Midbrain (tissue), 1 donor: ENCODE measurements at regions not wholly inside any gene's neighbourhood (a gene's known extent, or its start where the extent isn't known, plus 50 kb on each side); places are given as distances from the start of the nearest gene placed in this dataset.
"Not testable (repeated sequence)": the region's sequence is repeated elsewhere in the genome, so short reads cannot be mapped to it uniquely, and the experiment has no call there.

Source experiments
- DNase-seq: peaks from one replicate; lab custom pipeline; 2025; lab: John Stamatoyannopoulos, UW

DNA sequence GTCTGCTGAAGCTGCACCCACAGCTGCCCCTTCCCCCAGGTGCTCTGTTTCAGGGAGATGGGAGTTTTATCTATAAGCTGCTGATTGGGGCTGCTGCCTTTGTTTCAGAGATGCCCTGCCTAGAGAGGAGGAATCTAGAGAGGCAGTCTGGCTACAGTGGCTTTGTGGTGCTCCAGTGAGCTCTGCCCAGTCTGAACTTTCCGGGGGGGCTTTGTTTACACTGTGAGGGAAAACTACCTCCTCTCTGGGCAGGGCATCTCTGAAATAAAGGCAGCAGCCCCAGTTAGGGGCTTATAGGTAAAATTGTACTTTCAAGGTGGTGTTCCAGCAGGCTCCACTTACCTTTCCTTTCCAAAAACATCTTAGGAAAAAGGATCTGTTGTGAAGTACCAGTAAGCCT lies 242.2 kb downstream of the SPRY1 start:
- no peak for DNase-seq

DNA sequence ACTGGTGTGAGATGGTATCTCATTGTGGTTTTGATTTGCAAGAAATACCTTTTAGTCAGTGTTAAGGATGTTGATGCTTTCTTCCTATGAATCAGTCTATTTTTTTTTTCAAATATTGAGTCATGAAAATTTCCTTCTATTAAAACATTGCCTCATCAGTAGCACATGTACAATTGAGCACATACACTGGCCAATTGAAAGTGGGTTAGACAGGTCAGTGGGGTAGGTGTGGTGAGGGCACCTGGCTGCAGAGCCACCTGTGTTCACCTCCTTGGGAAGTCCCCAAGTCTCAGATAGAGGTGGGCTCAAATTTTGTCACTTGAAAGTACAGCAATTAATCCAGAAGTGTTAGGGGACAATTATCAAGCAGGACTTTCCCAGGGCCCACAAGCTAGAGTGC lies 243.7 kb downstream of the SPRY1 start:
- no peak for DNase-seq

DNA sequence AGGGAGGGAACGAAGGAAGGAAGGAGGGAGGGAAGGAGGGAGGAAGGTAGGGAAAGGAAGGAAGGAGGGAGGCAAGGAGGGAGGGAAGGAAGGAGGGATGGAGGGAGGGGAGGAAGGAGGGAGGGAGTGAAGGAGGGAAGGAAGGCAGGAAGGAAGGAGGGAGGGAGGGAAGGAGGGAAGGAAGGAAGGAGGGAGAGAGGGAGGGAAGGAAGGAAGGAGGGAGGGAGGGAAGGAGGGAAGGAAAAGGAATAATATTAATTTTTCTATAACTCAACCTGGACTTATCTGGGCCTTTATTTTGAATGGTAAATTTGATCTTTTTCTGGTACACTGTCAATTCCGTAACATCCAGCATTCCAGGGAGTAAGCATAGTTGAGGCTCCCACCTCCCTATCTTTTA lies 244.2 kb downstream of the SPRY1 start:
- DNase-seq = no peak

DNA sequence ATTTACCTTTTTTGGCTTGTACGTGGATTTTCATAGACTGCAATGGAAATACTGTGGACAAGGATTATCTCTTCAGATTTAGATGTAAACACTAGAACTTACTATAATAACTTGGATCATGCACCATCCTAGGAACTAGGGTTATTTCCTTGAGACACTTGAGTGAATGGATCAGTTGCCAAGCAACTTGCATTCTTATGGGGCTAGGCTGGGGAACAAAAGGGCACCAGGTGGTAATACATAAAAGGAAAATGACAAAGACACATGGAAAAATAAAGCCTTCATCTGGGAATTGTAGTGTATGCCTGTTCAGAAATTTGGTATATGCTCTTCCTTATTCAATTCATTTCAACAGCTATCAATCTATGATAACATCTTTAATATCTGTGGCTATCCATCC lies 247.1 kb downstream of the SPRY1 start:
- DNase-seq = no peak

DNA sequence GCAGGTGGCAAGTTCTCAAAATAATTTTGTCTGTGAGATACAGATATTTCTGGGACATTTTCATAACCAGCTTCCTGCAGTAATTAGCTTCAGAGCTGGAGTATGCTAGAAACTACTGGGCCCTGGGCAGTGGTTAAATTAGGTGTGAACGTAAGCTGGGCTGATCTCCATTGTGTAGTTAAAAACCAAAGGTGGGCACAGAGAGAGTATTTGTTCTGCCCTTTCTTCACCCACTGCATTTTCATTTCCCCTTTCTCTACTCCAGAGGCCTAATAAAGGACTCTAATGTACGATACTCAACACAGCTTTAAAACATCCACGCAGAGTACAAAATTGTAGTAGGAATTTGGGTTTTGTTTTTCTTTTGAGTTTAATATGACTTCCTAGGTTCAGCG lies 252.7 kb downstream of the SPRY1 start:
- DNase-seq = peak; percentile 15

DNA sequence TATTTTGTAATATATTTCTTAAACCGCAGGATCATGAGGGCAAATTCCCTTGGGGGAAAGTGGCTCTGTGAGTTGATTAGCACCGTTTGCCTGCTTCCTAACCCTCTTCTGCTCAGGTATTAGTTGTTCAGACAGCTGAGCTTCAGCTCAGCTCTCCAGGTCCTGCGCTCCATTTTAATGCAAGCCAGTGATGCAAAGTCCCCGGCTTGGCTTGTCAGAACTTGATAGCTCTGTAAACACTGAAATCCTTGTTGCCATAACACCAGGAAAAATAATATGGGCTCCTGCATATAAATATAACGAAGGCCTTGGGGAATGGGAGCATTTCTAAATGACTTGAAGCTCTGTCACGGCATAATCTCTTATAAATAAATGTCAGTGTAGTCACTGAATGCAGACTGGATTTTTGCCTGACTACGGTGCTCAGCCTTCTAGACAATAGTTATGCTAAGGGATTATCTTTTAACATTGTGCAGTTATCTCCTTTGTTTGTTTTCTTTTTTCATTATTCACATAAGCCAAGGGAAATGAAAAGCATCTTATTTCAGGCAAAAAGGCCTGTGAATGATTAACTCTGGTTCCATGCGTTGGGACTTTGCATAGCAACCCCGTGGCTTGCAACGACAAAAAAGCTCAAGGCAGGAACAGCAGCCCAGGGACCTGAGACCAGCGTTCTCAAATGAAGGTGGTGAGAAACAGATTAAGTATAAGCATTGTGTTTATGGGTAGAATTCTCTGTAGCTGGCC lies 253.2 kb downstream of the SPRY1 start:
- DNase-seq = no peak

DNA sequence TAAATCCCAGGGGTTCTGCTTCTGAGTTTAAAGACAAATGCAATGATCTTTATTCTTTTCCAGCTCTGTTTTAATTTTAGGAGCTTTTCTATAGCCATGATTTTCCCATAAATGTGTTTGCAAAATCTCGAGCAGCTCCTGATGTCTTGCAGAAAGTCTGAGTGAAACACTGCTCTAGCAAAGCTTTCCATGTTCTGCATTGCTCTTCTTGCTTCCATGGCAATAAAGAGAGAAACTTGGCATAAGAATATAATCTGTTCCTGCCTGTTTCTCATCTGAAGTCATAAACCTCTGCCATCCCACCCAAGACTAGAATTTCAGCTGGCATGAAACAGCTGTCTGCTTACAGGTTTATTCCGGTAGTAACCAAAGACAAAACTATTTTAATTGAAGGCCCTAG lies 254.5 kb downstream of the SPRY1 start:
- no peak for DNase-seq

DNA sequence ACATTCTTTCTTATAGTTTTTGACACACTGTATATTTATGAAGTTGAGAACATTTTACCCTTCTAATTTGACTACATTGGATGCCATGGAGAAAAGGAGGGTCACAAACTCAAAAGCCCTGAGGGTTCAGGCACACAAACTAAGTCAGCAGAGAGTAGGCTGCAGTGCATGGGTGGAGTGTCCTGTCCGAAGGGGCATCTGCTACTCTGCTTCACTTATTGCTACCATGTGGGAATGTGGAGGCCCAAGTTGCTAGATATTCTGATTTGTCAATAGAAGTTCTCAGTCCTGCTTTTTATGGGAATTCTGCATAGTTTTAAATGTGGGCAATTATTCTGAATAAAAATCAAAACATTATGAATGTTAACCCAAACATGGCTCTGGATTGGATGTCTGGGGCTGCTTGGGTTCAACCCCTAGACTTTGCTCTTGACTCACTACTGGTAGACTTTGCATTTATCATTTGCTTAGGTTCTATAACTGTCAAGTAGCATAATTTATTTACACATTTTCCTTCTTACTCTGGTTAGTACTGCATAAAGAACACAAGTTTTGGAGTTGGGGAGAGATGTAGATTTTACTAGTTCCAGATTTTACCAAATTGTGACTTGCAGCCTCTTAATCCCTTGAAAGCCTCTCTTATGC lies 255.1 kb downstream of the SPRY1 start:
- DNase-seq = no peak

DNA sequence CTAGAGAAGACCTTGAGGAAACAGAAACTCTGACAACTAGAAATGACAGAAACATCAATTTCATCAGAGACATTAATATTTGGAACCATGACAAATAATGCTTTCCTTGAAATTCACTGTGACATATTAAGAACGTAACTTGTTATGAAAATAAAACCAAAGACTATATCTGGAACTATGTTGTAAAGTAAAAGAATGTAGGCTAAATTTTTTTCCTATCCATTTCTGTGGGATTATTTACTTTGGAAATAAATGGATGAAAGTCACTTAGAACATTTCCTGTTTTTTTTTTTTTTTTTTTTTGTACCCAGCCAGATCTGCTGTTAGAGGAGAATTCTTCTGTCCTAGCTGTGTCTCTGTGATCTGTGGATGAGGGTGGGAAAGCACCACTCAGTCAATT lies 255.9 kb downstream of the SPRY1 start:
- no peak for DNase-seq

DNA sequence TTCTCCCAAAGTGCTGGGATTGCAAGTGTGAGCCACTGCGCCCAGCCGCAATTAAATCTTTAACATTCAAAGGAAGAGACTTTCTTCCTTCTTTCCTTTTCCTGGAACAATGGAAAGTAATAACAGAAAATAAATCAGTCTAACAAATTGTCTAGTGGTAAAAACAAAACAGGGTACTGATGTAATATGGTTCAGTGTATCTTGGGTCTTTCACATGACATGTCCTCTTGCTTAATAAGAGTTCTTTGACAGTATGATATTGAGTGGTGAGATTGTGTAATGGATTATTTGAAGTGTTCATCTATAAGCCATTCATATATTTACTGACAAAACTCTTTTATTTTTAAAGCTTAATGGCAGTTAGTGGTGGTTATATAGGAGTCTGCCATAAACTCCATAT lies 256.6 kb downstream of the SPRY1 start:
- DNase-seq = no peak

DNA sequence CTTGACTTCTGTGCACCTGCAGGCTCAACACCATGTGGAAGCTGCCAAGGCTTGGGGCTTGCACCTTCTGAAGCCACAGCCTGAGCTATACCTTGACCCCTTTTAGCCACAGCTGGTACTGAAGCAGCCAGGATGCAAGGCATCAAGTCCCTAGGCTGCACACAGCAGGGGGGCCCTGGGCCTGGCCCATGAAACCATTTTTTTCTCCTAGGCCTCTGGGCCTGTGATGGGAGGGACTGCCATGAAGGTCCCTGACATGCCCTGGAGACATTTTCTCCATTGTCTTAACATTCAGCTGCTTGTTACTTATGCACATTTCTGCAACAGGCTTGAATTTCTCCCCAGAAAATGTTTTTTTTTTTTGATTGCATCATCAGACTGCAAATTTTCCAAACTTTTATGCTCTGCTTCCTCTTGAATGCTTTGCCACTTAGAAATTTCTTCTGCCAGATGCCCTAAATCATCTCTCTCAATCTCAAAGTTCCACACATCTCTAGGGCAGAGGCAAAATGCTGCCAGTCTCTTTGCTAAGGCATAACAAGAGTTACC lies 260.2 kb downstream of the SPRY1 start:
- not testable (repeated sequence) for DNase-seq

DNA sequence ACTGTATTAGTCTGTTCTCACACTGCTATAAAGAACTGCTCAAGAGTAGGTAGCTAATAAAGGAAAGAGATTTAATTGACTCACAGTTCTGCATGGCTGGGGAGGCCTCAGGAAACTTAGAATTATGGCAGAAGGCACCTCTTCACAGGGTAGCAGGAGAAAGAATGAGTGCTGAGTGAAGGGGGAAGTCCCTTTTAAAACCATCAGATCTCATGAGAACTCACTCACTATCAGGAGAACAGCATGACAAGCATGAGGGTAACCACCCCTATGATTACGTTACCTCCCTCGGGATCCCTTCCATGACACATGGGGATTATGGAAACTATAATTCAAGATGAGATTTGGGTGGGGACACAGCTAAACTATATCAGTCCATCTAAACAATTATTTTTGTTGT lies 261.0 kb downstream of the SPRY1 start:
- DNase-seq = not testable (repeated sequence)

DNA sequence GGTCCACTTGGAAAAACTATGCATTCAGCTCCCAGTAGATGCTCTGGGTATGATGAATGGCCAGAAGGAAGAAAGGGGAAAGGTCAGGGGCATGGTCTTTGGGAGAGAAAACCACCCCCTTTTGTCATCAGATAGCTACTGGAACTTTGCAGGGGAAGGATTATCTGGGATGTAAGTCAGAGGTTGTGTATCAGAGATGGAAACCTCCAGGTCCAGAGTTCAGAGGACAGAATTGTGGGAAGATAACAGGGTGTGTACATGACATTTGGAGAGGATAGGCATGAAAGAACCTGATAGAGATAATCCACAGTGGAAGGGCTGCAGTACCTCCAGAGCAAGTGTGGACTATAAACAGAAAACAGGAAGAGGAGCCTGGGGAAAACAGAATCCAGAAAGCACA lies 262.7 kb downstream of the SPRY1 start:
- DNase-seq = no peak

DNA sequence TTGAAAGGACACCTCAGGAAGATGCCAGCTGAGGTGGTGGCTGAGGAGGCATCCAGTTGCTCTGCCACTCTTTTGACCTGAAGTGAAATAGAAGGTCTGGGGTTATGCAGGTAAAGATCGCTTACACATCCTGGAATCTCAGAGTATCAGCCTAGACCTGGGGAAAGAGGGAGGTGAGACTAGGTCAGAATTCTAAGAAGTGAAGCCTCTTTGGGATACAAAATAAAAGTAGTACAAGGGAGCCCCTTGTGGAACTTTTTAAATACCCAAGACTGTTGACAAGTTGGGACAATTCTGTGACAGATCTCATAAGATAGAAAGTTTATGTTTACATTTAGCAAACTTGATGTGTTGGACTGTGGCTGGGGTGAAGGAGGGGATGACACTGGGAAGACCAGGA lies 263.1 kb downstream of the SPRY1 start:
- DNase-seq = peak; percentile 2

DNA sequence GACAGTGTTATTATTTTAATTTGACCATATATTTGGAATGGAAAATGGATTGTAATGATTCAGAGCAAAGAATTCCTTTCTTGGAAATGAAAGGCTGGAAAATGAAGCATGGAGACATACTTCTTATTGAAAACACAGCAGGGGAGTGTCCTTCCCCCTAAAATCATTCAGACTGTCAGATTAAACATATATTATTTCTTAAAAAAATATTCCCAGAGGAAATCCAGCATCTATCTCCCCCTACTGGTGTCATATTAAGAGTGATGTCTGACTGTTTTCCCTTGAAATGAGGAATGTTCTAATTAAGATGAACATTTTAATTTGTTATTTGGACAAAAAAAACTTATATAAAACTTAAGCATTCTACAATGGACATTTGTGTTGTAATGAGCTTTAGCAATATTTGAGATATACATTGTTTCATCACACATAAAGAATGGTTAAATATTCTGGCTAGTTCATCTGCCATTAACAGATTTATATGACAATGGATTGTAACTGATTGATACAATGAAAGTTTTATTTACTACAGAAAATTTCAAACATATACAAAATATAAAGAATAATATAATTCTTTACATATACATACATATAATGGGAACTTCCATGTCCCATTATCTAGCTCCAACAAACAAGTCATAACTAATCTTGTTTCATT lies 264.6 kb downstream of the SPRY1 start:
- no peak for DNase-seq

DNA sequence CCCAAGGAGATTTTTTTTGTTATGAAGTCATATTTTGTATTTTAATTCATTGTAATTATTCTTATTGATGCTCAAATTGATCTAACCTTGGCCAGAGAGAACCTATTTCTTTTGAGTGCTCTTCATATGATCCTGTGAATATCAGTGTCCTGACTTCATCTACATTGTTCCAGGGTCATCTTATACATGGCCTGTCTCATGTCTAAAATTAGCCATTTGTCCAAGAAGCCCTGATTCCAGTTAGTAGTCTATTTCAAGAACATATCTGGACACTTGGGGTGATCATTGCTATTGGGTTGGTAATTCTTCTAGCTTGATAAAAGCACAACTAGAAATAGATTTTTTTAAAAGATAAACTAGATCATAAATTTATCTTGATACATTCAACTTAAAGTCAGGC lies 266.2 kb downstream of the SPRY1 start:
- DNase-seq = no peak

DNA sequence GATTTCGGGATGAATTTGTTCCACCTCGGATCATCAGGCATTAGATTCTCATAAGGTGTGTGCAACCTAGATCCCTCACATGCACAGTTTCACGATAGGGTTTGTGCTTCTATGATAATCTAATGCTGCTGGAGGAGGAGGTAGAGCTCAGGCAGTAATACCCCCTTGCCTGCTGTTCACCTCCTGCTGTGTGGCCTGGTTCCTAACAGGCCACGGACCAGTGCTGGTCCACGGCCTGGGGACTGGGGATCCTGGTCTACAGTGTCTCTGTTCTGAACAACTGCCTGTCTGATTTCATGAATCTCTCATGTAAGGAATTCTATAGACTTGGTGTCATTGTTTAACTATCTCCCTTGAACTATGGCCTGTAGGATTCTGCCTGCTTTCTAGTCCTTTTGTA lies 269.9 kb downstream of the SPRY1 start:
- DNase-seq = no peak

DNA sequence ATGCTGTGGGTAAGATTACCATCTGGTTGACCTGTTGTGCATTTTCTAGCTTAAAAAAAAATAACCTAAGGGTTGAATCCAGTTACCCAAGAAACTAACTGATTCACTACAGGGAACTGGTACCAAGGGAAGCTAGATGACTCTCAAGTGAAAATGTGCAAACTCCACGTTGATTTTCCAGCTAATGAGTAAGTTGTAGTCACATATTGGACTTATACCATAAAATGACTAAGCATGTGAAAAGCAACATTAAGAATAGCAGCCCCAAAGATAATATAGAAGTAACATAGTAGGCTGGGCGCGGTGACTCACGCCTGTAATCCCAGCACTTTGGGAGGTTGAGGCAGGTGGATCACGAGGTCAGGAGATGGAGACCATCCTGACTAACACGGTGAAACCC lies 270.9 kb downstream of the SPRY1 start:
- DNase-seq = no peak

DNA sequence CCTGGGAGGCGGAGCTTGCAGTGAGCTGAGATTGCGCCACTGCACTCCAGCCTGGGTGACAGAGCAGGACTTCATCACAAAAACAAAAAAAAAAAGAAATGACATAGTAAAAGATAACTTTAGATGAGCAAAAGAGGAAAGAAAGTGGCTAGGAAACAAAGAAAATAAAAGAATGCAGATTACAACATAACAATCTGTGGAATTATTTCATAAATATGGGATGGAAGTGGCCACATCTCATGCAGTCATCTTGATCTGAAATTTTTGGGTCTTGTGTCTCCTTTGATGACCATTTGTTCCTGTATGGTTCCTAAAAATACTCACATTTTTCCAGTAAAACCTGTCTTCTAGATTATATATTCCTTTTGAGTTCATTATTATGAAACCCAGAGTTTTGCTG lies 271.4 kb downstream of the SPRY1 start:
- DNase-seq = no peak

DNA sequence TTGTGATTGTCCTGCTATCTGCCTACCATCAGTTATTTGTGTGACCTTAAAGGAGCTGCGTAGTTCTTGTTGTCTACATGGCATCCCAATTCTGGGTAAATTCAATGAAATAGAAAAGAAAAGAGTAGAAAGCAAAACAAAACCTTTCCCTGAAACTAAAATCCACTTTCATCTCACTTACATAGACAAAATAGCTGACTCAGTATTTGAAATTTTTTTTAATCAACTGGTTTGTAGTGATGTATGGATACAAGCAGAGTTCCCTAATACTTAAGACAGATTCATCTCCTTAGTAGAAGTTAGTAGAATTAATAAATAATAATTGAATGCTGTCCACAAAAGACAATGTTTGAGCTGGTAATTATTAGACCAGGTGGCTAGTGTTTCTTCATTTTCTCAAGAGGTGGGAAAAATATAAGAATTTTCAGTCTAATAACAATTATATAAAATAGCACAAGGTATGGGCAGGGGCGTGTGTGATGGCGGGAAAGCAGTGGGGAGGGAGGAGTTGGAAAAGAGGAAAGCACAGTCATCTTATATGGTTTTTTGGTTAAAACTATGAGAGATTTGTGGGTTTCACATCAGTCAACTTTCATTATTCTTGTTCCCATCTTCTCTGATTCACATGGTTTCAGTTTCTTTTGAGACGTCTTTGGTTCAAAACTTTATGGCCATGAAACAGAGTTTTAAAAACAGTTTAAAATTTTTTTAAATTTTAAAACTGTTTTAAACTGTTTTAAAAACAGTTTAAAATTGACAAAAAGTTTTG lies 275.2 kb downstream of the SPRY1 start:
- no peak for DNase-seq

DNA sequence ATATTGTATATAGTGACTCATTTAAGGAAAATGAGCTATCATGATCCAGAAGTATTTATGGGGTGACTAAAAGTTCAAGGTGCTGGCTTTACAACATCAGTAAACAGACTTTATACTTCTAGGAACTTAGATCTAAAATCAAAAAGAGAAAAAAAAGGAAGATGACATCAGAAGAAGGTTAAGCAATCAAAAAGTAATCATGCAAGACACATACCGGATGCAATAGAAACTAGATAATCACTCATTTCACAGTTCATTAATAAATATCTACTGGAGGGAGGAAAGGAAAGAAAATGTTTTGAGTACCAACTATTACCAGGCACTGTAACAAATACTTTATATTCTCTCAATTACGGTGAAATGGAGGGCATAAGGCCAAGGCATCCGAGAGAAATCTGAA lies 276.4 kb downstream of the SPRY1 start:
- no peak for DNase-seq

DNA sequence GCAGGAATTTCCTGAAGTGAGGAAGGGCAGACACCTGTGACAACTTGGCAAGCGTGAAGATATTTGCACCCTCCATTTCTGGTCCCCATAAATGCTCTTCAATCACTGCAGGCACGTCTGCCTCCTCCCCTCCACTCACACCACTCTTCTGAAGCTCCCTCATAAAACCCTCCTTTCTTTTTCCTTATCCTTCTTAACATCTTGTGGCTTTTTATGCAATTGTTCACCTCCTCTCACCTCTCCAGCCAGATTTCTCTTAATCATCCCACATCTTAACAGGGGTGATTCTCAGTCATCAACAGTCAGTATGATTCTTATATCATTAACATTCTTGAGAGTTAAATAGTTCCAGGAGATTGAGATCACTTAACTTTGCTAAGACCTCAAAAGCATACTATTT lies 277.4 kb downstream of the SPRY1 start:
- DNase-seq = no peak
